Type B pancreatic cell (in vitro differentiated cells): ENCODE measurements at regions not wholly inside any gene's neighbourhood (a gene's known extent, or its start where the extent isn't known, plus 50 kb on each side); places are given as distances from the start of the nearest gene placed in this dataset.

ENCODE experiments used
- DNase-seq: peaks from one replicate; pipeline ENCODE4 v3.0.0; 2021; ENCODE audit warnings: mixed read lengths; ENCODE audit not compliant: unreplicated experiment; ENCODE audit errors: extremely low spot score
- H3K27ac Mint-ChIP-seq: 2 replicates; pipeline ENCODE4 v1.8.0; 2021; ENCODE audit warnings: mild to moderate bottlenecking, mixed read lengths
- H3K27me3 Mint-ChIP-seq: 2 replicates; pipeline ENCODE4 v1.8.0; 2021; ENCODE audit warnings: mixed read lengths
- H3K36me3 Mint-ChIP-seq: 2 replicates; pipeline ENCODE4 v1.8.0; 2021; ENCODE audit warnings: mixed read lengths
- H3K4me1 Mint-ChIP-seq: one replicate; pipeline ENCODE4 v1.8.0; 2021; ENCODE audit warnings: mixed read lengths; ENCODE audit not compliant: unreplicated experiment
- H3K4me3 Mint-ChIP-seq: 2 replicates; pipeline ENCODE4 v1.8.0; 2021; ENCODE audit warnings: mild to moderate bottlenecking, mixed read lengths
- H3K9me3 Mint-ChIP-seq: 2 replicates; pipeline ENCODE4 v1.8.0; 2021; ENCODE audit warnings: mixed read lengths
- CTCF ChIP-seq: fragments of 200-600 bp; sonication (generic); conservative IDR thresholded peaks from 2 replicates; pipeline ENCODE4 v1.5.0; 2021; ENCODE audit warnings: antibody characterized with exemption, mild to moderate bottlenecking

- no peak for TF ChIP-seq CTCF
- Mint-ChIP-seq H3K9me3 (no peaks in the 10 kb centered on the region), H3K27ac (no peak overlapping the region), H3K4me1 (no peaks in the 10 kb centered on the region), H3K36me3 (no peaks in the 10 kb centered on the region), H3K4me3 (no peak overlapping the region), H3K27me3 (peaks cover 15% of the 10 kb centered on the region)
- DNase-seq = no peak
Measured at GRCh38 chr2:216296856-216297255, 75.4 kb downstream of the MARCHF4 start.

- TF ChIP-seq CTCF = no peak
- H3K27ac Mint-ChIP-seq = no peak overlapping the region
- no peaks in the 10 kb centered on the region for H3K4me1 Mint-ChIP-seq
- no peaks in the 10 kb centered on the region for H3K36me3 Mint-ChIP-seq
- no peak overlapping the region for H3K4me3 Mint-ChIP-seq
- no peak for DNase-seq
- H3K9me3 Mint-ChIP-seq = no peaks in the 10 kb centered on the region
- peaks cover 5% of the 10 kb centered on the region for H3K27me3 Mint-ChIP-seq
Measured at GRCh38 chr2:216294305-216294704, 78.0 kb downstream of the MARCHF4 start.

- no peak for DNase-seq
- H3K27ac Mint-ChIP-seq = no peak overlapping the region
- H3K4me1 Mint-ChIP-seq = no peaks in the 10 kb centered on the region
- peaks cover 2% of the 10 kb centered on the region for H3K27me3 Mint-ChIP-seq
- no peaks in the 10 kb centered on the region for H3K36me3 Mint-ChIP-seq
- no peak overlapping the region for H3K4me3 Mint-ChIP-seq
- H3K9me3 Mint-ChIP-seq = no peaks in the 10 kb centered on the region
- TF ChIP-seq CTCF = no peak
Measured at GRCh38 chr2:216293883-216294282, 78.4 kb downstream of the MARCHF4 start.

GRCh38 chr2:216292886-216293301 is 79.4 kb downstream of the MARCHF4 start:
- Mint-ChIP-seq H3K36me3 (no peaks in the 10 kb centered on the region), H3K4me3 (no peak overlapping the region), H3K9me3 (no peaks in the 10 kb centered on the region), H3K4me1 (peaks cover 6% of the 10 kb centered on the region), H3K27ac (no peak overlapping the region), H3K27me3 (peaks cover 1% of the 10 kb centered on the region)
- no peak for TF ChIP-seq CTCF
- DNase-seq = no peak

GRCh38 chr2:216292475-216292874 is 79.8 kb downstream of the MARCHF4 start:
- no peak overlapping the region for H3K4me3 Mint-ChIP-seq
- TF ChIP-seq CTCF = no peak
- no peaks in the 10 kb centered on the region for H3K27me3 Mint-ChIP-seq
- no peak for DNase-seq
- peaks cover 6% of the 10 kb centered on the region for H3K4me1 Mint-ChIP-seq
- no peaks in the 10 kb centered on the region for H3K36me3 Mint-ChIP-seq
- no peak overlapping the region for H3K27ac Mint-ChIP-seq
- no peaks in the 10 kb centered on the region for H3K9me3 Mint-ChIP-seq

GRCh38 chr2:216289470-216289869 is 82.8 kb downstream of the MARCHF4 start:
- Mint-ChIP-seq H3K36me3 (no peaks in the 10 kb centered on the region), H3K4me3 (no peak overlapping the region), H3K27ac (no peak overlapping the region), H3K9me3 (no peaks in the 10 kb centered on the region), H3K4me1 (peaks cover 24% of the 10 kb centered on the region), H3K27me3 (peaks cover 6% of the 10 kb centered on the region)
- no peak for TF ChIP-seq CTCF
- DNase-seq = no peak
